ENCODE measurements at regions not wholly inside any gene's neighbourhood (a gene's known extent, or its start where the extent isn't known, plus 50 kb on each side); places are given as distances from the start of the nearest gene placed in this dataset.

- Histone ChIP-seq H3K27ac (ENCODE audit: low read length) (no peak overlapping the region), H3K4me2 (ENCODE audit: low read length) (no peak overlapping the region), H3F3A (ENCODE audit: insufficient read depth, low read length, poor library complexity, severe bottlenecking) (no peaks in the 10 kb centered on the region), H3K27me3 (ENCODE audit: insufficient read depth, low read depth, low read length) (no peaks in the 10 kb centered on the region), H3K9me3 (ENCODE audit: low read length) (no peaks in the 10 kb centered on the region), H3K79me2 (replicated peaks; ENCODE audit: insufficient read depth, low read length) (no peaks in the 10 kb centered on the region), H3K36me3 (ENCODE audit: insufficient read depth, low read length) (no peaks in the 10 kb centered on the region), H2AFZ (ENCODE audit: low read depth, low read length) (no peak overlapping the region), H3K9ac (ENCODE audit: low read length) (no peak overlapping the region), H3K9me2 (ENCODE audit: insufficient read depth, low read length) (no peaks in the 10 kb centered on the region), H3K4me3 (ENCODE audit: low read length) (no peak overlapping the region), H4K20me1 (ENCODE audit: insufficient read depth) (no peaks in the 10 kb centered on the region)
- no peak for TF ChIP-seq EP300 (conservative IDR thresholded peaks at IDR 0.05; ENCODE audit: poor library complexity, severe bottlenecking)
- TF ChIP-seq RAD21 (conservative IDR thresholded peaks at IDR 0.05): no peak
- no peak for TF ChIP-seq TAF1 (IDR thresholded peaks at IDR 0.05; ENCODE audit: low read depth)
- TF ChIP-seq REST (IDR thresholded peaks at IDR 0.05; ENCODE audit: borderline replicate concordance): no peak
- TF ChIP-seq POLR2AphosphoS5 (IDR thresholded peaks at IDR 0.05): no peak
- no peak for TF ChIP-seq EZH2 (IDR thresholded peaks at IDR 0.05; ENCODE audit: borderline replicate concordance, insufficient read depth, low read length, poor library complexity, severe bottlenecking)
Observed at GRCh38 chr22:22787151-22787550, 100.5 kb upstream of the IGLL5 start.

- H3K9me2 ChIP-seq (ENCODE audit: insufficient read depth, low read length): no peaks in the 10 kb centered on the region
- no peaks in the 10 kb centered on the region for H3K27me3 ChIP-seq (ENCODE audit: insufficient read depth, low read depth, low read length)
- no peak overlapping the region for H3K4me2 ChIP-seq (ENCODE audit: low read length)
- H4K20me1 ChIP-seq (ENCODE audit: insufficient read depth): no peaks in the 10 kb centered on the region
- no peak overlapping the region for H3K4me3 ChIP-seq (ENCODE audit: low read length)
- H3K36me3 ChIP-seq (ENCODE audit: insufficient read depth, low read length): no peaks in the 10 kb centered on the region
- no peaks in the 10 kb centered on the region for H3K79me2 ChIP-seq (replicated peaks; ENCODE audit: insufficient read depth, low read length)
- H2AFZ ChIP-seq (ENCODE audit: low read depth, low read length): no peak overlapping the region
- no peaks in the 10 kb centered on the region for H3K9me3 ChIP-seq (ENCODE audit: low read length)
- no peak overlapping the region for H3K27ac ChIP-seq (ENCODE audit: low read length)
- H3F3A ChIP-seq (ENCODE audit: insufficient read depth, low read length, poor library complexity, severe bottlenecking): no peaks in the 10 kb centered on the region
- no peak overlapping the region for H3K9ac ChIP-seq (ENCODE audit: low read length)
- peak; percentile 29 for TF ChIP-seq CTCF (IDR thresholded peaks at IDR 0.05; ENCODE audit: poor library complexity, severe bottlenecking)
- TF ChIP-seq POLR2AphosphoS5 (IDR thresholded peaks at IDR 0.05): no peak
- no peak for TF ChIP-seq SMC3 (conservative IDR thresholded peaks at IDR 0.05; ENCODE audit: poor library complexity)
Observed at GRCh38 chr22:22787786-22788459, 99.7 kb upstream of the IGLL5 start.

Measured in neural cell (in vitro differentiated cells).